ENCODE measurements at regions not wholly inside any gene's neighbourhood (a gene's known extent, or its start where the extent isn't known, plus 50 kb on each side); places are given as distances from the start of the nearest gene placed in this dataset.

- no peak overlapping the region for H3K27ac Mint-ChIP-seq
- no peak for TF ChIP-seq CTCF (IDR thresholded peaks at IDR 0.05)
- peaks cover 0 to 2% (median 1%) of the 10 kb centered on the region in 3 donors for H3K27me3 Mint-ChIP-seq (ENCODE audit: low read depth in 3 of 3)
- no peak for DNase-seq
- H3K27ac ChIP-seq (ENCODE audit: low read depth in 1 of 2, low read length in 2 of 2): no peak overlapping the region
- no peaks in the 10 kb centered on the region for H3K4me1 ChIP-seq (ENCODE audit: control insufficient read depth in 1 of 2, insufficient read depth in 2 of 2, low read length in 2 of 2)
- no peaks in the 10 kb centered on the region for H3K36me3 Mint-ChIP-seq
- no peak overlapping the region for H3K4me3 Mint-ChIP-seq
- H4K20me1 ChIP-seq (ENCODE audit: insufficient read depth, low read length): no peaks in the 10 kb centered on the region
- intact Hi-C loops (cut with micrococcal nuclease): no loop called here
- no peaks in the 10 kb centered on the region for H3K79me2 ChIP-seq (ENCODE audit: insufficient read depth, low read length)
- H3K36me3 ChIP-seq (replicated peaks in 1 of 2; ENCODE audit: control insufficient read depth in 1 of 2, insufficient read depth in 2 of 2, low read length in 2 of 2): no peaks in the 10 kb centered on the region
- no CpG with 5 or more reads among the region's 3 CpGs for WGBS (ENCODE audit: insufficient coverage)
- no peak overlapping the region for H2AFZ ChIP-seq (ENCODE audit: insufficient read depth, low read depth, low read length, poor library complexity, severe bottlenecking)
- H3K9me3 Mint-ChIP-seq: peaks cover 2 to 10% (median 6%) of the 10 kb centered on the region in 7 donors
- no peaks in the 10 kb centered on the region for H3K27me3 ChIP-seq (ENCODE audit: control insufficient read depth in 2 of 2, insufficient read depth in 2 of 2, low read length in 2 of 2)
- peaks cover 0 to 7% of the 10 kb centered on the region in 2 donors for H3K9me3 ChIP-seq (replicated peaks in 1 of 2; ENCODE audit: control insufficient read depth in 1 of 2, insufficient read depth in 1 of 2, low read length in 2 of 2)
- no peak overlapping the region for H3K9ac ChIP-seq (ENCODE audit: insufficient read depth, low read length, poor library complexity, severe bottlenecking)
- H3K4me2 ChIP-seq (replicated peaks; ENCODE audit: extremely low read depth, low read length, poor library complexity, severe bottlenecking): no peak overlapping the region
- no peak overlapping the region for H3K4me3 ChIP-seq (replicated peaks in 1 of 3; ENCODE audit: low read depth in 2 of 3, low read length in 3 of 3)
- no peaks in the 10 kb centered on the region for H3K4me1 Mint-ChIP-seq
Observed at GRCh38 chr12:97358361-97358760, 104.2 kb upstream of the RMST start.

- Histone ChIP-seq H3K9ac (ENCODE audit: insufficient read depth, low read length, poor library complexity, severe bottlenecking) (no peak overlapping the region), H3K79me2 (ENCODE audit: insufficient read depth, low read length) (no peaks in the 10 kb centered on the region), H2AFZ (ENCODE audit: insufficient read depth, low read depth, low read length, poor library complexity, severe bottlenecking) (no peak overlapping the region), H3K27ac (ENCODE audit: low read depth in 1 of 2, low read length in 2 of 2) (no peak overlapping the region), H3K9me3 (replicated peaks in 1 of 2; ENCODE audit: control insufficient read depth in 1 of 2, insufficient read depth in 1 of 2, low read length in 2 of 2) (peaks cover 0 to 7% of the 10 kb centered on the region in 2 donors), H4K20me1 (ENCODE audit: insufficient read depth, low read length) (no peaks in the 10 kb centered on the region), H3K36me3 (replicated peaks in 1 of 2; ENCODE audit: control insufficient read depth in 1 of 2, insufficient read depth in 2 of 2, low read length in 2 of 2) (no peaks in the 10 kb centered on the region), H3K27me3 (ENCODE audit: control insufficient read depth in 2 of 2, insufficient read depth in 2 of 2, low read length in 2 of 2) (no peaks in the 10 kb centered on the region), H3K4me1 (ENCODE audit: control insufficient read depth in 1 of 2, insufficient read depth in 2 of 2, low read length in 2 of 2) (no peaks in the 10 kb centered on the region), H3K4me3 (replicated peaks in 1 of 3; ENCODE audit: low read depth in 2 of 3, low read length in 3 of 3) (no peak overlapping the region), H3K4me2 (replicated peaks; ENCODE audit: extremely low read depth, low read length, poor library complexity, severe bottlenecking) (no peak overlapping the region)
- intact Hi-C loops (cut with micrococcal nuclease): no loop called here
- WGBS (ENCODE audit: insufficient coverage): 100% methylated on average over 1 of the region's 5 CpGs
- peaks cover 0 to 2% (median 1%) of the 10 kb centered on the region in 3 donors for H3K27me3 Mint-ChIP-seq (ENCODE audit: low read depth in 3 of 3)
- H3K4me3 Mint-ChIP-seq: no peak overlapping the region
- H3K9me3 Mint-ChIP-seq: peaks cover 2 to 10% (median 6%) of the 10 kb centered on the region in 7 donors
- no peak for DNase-seq
- TF ChIP-seq CTCF (IDR thresholded peaks at IDR 0.05): no peak
- H3K4me1 Mint-ChIP-seq: no peaks in the 10 kb centered on the region
- no peak overlapping the region for H3K27ac Mint-ChIP-seq
- H3K36me3 Mint-ChIP-seq: no peaks in the 10 kb centered on the region
Observed at GRCh38 chr12:97359021-97359690, 103.4 kb upstream of the RMST start.
